ENCODE measurements at regions not wholly inside any gene's neighbourhood (a gene's known extent, or its start where the extent isn't known, plus 50 kb on each side); places are given as distances from the start of the nearest gene placed in this dataset.

GRCh38 chr5:152608458-152608857, 203.4 kb upstream of the NMUR2 start:
- no peak for TF ChIP-seq CTCF (IDR thresholded peaks at IDR 0.05)
- no peak for TF ChIP-seq POLR2A (IDR thresholded peaks at IDR 0.05)

Measured in right lobe of liver (tissue), 4 donors.